Peyer's patch (tissue), 4 donors: ENCODE measurements at regions not wholly inside any gene's neighbourhood (a gene's known extent, or its start where the extent isn't known, plus 50 kb on each side); places are given as distances from the start of the nearest gene placed in this dataset.

Experiments
- DNase-seq, 3 donors: peaks; one replicate each; pipeline ENCODE4 v3.0.0-alpha.2; 2017 to 2019
- H3K27ac ChIP-seq, 4 donors: fragments of 200-600 bp; sonication (generic); one replicate each; pipeline ENCODE4 v1.5.1; 2016 to 2019
- H3K27me3 ChIP-seq, 2 donors: fragments of 200-600 bp; sonication (generic); one replicate each; pipeline ENCODE4 v1.5.1; 2019
- H3K36me3 ChIP-seq, 3 donors: fragments of 200-600 bp; sonication (generic); one replicate each; pipeline ENCODE4 v1.5.1; 2016 to 2019
- H3K4me1 ChIP-seq, 4 donors: fragments of 200-600 bp; sonication (generic); one replicate each; pipeline ENCODE4 v1.5.1; 2016 to 2019
- H3K4me3 ChIP-seq, 4 donors: fragments of 200-600 bp; sonication (generic); 1 replicate in 3 of 4; 2 replicates in 1 of 4; pipeline ENCODE4 v1.5.1; 2016 to 2019; ENCODE audit warnings: mild to moderate bottlenecking in 1 of 4
- H3K9me3 ChIP-seq, 4 donors: fragments of 200-600 bp; sonication (generic); one replicate each; pipeline ENCODE4 v1.5.1; 2016 to 2019; ENCODE audit warnings: mild to moderate bottlenecking in 1 of 4
- CTCF ChIP-seq, 6 experiments: fragments of 450-650 bp in 4 of 6; fragments of 200-600 bp in 2 of 6; sonication (generic) in 1 of 6; IDR thresholded peaks; one replicate each; pipeline ENCODE4 v1.5.1; 2017 to 2019; ENCODE audit warnings: antibody characterized with exemption in 6 of 6, mild to moderate bottlenecking in 3 of 6, moderate library complexity in 1 of 6
- POLR2A ChIP-seq, 2 donors: fragments of 450-650 bp; IDR thresholded peaks; one replicate each; pipeline ENCODE4 v1.5.1; 2017; ENCODE audit warnings: antibody characterized with exemption in 2 of 2, mild to moderate bottlenecking in 2 of 2, moderate library complexity in 2 of 2

- Histone ChIP-seq H3K4me1 (no peaks in the 10 kb centered on the region), H3K9me3 (no peaks in the 10 kb centered on the region), H3K36me3 (no peaks in the 10 kb centered on the region), H3K27ac (no peak overlapping the region), H3K4me3 (no peak overlapping the region), H3K27me3 (no peaks in the 10 kb centered on the region)
- TF ChIP-seq POLR2A (IDR thresholded peaks at IDR 0.05): no peak
- TF ChIP-seq CTCF (IDR thresholded peaks at IDR 0.05): no peak
- no peak for DNase-seq
Measured at GRCh38 chr4:181987392-181987791, 255.8 kb upstream of the TENM3 start.

GRCh38 chr4:181989071-181989470 lies 254.1 kb upstream of the TENM3 start:
- Histone ChIP-seq H3K4me3 (no peak overlapping the region), H3K27ac (no peak overlapping the region), H3K9me3 (no peaks in the 10 kb centered on the region), H3K27me3 (no peaks in the 10 kb centered on the region), H3K36me3 (no peaks in the 10 kb centered on the region), H3K4me1 (no peaks in the 10 kb centered on the region)
- DNase-seq: no peak
- TF ChIP-seq POLR2A (IDR thresholded peaks at IDR 0.05): no peak
- no peak for TF ChIP-seq CTCF (IDR thresholded peaks at IDR 0.05)

- no peak overlapping the region for H3K27ac ChIP-seq
- no peaks in the 10 kb centered on the region for H3K27me3 ChIP-seq
- no peak overlapping the region for H3K4me3 ChIP-seq
- no peaks in the 10 kb centered on the region for H3K4me1 ChIP-seq
- no peak for TF ChIP-seq CTCF (IDR thresholded peaks at IDR 0.05)
- TF ChIP-seq POLR2A (IDR thresholded peaks at IDR 0.05): no peak
- H3K36me3 ChIP-seq: no peaks in the 10 kb centered on the region
- DNase-seq: no peak
- no peaks in the 10 kb centered on the region for H3K9me3 ChIP-seq
Measured at GRCh38 chr4:181991369-181992108, 251.7 kb upstream of the TENM3 start.

GRCh38 chr4:181998398-181999295 lies 244.6 kb upstream of the TENM3 start:
- H3K27me3 ChIP-seq: no peaks in the 10 kb centered on the region
- no peak overlapping the region for H3K4me3 ChIP-seq
- H3K9me3 ChIP-seq: no peaks in the 10 kb centered on the region
- no peak for DNase-seq
- H3K4me1 ChIP-seq: no peaks in the 10 kb centered on the region
- no peaks in the 10 kb centered on the region for H3K36me3 ChIP-seq
- TF ChIP-seq POLR2A (IDR thresholded peaks at IDR 0.05) (no peak), CTCF (IDR thresholded peaks at IDR 0.05) (no peak)
- no peak overlapping the region for H3K27ac ChIP-seq

- DNase-seq: no peak
- no peaks in the 10 kb centered on the region for H3K36me3 ChIP-seq
- no peaks in the 10 kb centered on the region for H3K27me3 ChIP-seq
- H3K9me3 ChIP-seq: no peaks in the 10 kb centered on the region
- TF ChIP-seq CTCF (IDR thresholded peaks at IDR 0.05) (no peak), POLR2A (IDR thresholded peaks at IDR 0.05) (no peak)
- H3K27ac ChIP-seq: no peak overlapping the region
- H3K4me3 ChIP-seq: no peak overlapping the region
- H3K4me1 ChIP-seq: no peaks in the 10 kb centered on the region
Measured at GRCh38 chr4:182000077-182000476, 243.1 kb upstream of the TENM3 start.
